Stimulated activated CD4-positive, alpha-beta T cell treated with anti-CD3 and anti-CD28 coated beads, Interleukin-4, amount 100 ng/mL, for 24 hours (primary cell): ENCODE measurements at regions not wholly inside any gene's neighbourhood (a gene's known extent, or its start where the extent isn't known, plus 50 kb on each side); places are given as distances from the start of the nearest gene placed in this dataset.

Experiments
- DNase-seq: peaks from one replicate; pipeline ENCODE4 v3.0.0-alpha.2; 2020

DNA sequence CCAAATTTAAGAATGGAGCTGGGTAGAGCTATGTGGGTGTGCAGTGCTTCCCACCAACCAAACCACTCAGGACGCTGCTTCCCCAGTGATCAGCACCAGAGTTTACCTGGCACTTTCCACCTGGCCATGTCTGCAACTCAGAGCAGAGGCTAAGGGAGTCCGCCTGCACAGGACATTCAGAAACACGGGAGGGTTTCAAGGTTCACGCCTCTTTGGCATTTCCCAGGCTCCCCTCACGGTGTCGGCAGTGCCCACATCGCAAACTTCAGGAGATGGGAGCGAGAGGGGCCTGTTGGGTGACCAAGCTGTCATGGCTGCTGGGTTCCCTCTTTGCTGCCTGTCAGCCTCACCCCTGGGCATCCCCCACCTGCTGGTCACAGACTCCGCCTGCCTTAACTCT lies 161.5 kb downstream of the NXNL2 start:
- no peak for DNase-seq

- no peak for DNase-seq
These were observed 162.9 kb downstream of the NXNL2 start for GRCh38 chr9:88697764-88698432.

- DNase-seq, result no peak
These were observed 168.0 kb downstream of the NXNL2 start for GRCh38 chr9:88702985-88703384.

DNA sequence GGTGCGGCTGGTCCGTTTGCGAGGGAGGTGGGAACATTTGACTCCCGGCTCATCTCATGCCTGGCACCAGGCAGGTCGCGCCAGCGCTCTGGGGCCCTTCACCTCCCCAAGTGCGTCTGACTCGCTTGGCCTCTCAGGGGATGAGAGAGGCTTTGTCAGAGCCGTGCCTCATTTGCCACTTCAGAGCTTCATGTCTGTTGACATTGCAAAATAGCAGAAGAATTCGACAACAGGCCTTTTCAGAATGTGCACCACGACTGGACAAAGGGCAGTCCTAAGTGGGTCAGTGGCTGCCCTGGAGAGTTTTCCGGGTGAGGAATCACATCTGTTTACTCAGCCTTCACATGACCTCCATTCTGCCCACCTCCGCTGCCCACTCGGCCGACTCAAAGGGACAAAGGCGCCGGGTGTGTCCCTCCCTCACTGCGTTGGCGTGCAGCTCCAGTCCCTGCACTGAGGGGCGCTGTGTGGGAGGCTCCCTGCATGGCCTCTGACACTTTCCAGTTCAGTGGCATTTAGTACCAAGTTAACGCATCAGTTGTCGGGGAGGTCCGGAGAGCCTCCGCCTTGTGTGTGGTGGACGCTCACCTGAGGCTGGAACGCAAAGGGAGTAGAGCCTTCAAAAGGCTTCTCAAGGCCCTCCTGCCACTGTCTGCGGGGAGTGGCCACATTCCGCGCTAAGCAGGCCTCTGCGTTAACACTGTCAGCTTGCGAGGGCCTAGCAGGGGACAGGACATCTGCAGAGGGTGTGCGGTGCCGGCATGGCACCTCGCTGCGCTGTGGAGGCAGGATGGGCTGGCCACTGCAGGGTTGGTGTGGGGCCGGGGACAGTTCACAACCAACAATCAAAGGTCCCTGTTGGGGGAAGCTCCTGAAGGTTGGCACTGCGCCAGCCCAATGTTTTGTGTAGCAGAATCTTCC lies 171.5 kb downstream of the NXNL2 start:
- DNase-seq, result no peak

- DNase-seq, result no peak
These were observed 175.5 kb downstream of the NXNL2 start for GRCh38 chr9:88710449-88710848.

DNA sequence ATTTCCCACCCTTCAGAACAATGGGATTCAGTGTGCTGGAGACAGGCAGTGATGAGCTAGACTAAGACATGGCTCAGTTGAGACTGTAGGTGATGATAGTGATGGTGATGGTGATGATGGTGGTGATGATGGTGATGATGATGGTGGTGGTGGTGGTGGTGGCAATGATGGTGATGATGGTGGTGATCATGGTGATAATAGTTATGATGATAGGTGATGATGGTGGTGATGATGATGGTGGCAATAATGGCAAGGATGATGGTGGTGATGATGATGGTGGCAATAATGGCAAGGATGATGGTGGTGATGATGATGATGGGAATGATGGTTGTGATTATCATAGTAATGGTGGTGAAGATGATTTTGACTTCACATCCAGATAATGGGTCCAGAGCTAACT lies 176.7 kb downstream of the NXNL2 start:
- DNase-seq, result no peak

DNA sequence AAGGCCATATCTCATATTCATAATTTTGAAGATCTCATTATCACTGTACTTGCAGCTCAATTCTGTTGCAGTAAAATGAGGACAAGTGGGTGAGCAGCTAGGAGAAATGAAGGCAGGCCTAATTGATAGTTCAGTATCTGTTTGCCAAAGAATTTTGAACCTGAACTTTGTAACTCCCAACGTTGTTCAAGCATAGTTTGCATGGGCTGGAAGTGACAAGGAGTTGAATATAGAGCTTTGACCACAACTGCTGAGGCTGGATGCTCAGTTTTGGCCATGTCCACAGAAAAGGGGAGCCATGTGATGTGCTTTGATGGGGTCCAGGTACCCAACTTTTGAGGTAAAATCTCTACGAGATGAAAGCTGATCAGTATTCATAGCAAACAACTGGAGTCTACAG lies 177.5 kb downstream of the NXNL2 start:
- DNase-seq, result no peak

GRCh38 chr9:88713010-88713409 lies 178.0 kb downstream of the NXNL2 start:
- no peak for DNase-seq

DNA sequence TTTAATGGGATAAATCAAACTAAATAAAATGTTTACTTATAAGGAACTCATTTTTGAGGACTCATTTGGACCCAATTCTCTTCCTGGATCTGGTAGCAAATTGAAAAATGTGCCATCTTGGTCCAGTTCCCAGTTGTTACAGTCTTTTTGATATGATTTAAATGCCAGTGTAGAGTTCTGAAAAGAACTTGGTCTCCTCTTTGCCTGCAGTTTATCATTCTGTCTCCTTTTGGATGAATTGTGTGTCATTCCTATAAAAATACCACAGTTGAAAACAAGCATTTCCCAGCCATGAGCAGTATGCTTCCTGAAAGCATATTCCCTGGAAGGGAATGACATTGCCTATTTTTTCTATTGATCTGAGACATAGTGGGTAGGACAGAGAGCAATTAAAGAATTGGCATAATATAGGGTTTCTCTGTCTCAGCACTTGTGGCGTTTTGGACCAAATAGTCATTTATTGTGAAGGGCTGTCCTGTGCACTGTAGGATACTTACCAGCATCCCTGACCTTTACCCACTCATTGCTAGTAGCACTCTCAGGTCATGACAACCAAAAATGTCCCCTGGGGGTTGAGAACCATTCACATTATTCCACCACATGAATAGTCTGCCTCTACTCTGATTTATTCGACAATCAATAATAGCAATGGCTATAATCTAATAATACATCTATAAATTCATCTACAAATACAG lies 181.8 kb downstream of the NXNL2 start:
- no peak for DNase-seq

- DNase-seq, result no peak
These were observed 186.0 kb downstream of the NXNL2 start for GRCh38 chr9:88721025-88721424.

GRCh38 chr9:88721495-88722279 lies 186.7 kb downstream of the NXNL2 start:
- DNase-seq, result no peak

DNA sequence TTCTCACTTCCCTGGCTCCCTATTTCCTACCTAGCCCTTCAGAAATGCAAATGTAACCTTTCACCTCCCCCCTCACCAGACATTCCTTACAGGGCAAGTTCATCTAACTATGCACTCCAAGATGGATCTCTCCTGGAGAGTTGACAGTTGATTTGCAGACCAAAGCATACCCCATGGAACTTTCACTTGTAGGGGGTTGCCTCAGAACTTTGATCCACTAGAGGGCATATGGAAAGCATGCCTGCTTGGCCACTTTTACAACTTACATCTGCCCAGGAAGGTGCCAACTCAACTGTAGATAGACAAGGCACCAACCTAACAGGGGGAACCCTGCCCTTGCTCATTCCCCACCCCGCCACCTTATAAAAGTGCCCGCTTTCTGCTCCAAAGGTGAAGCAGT lies 187.8 kb downstream of the NXNL2 start:
- DNase-seq, result no peak

- no peak for DNase-seq
These were observed 188.8 kb downstream of the NXNL2 start for GRCh38 chr9:88723751-88724150.

DNA sequence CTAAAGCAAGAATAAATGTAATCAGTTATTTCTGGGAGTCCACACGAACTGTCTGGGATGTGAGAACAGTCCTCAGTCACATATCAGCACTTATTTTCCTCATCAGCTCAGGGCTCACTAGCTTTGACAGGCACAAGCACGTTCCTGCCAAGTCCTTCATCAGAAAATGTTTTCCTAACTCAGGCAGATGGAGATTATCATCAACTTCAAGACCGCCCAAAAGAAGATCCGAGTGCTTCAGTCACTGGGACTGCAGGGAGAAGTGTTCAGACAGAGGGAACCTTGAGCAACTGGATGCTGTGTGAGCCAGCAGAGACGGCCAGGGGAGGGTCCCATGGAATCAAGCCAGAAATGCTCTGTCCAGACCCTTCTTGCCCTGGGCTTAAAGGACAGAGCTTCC lies 189.4 kb downstream of the NXNL2 start:
- DNase-seq, result no peak

- no peak for DNase-seq
These were observed 190.5 kb downstream of the NXNL2 start for GRCh38 chr9:88725300-88726019.

DNA sequence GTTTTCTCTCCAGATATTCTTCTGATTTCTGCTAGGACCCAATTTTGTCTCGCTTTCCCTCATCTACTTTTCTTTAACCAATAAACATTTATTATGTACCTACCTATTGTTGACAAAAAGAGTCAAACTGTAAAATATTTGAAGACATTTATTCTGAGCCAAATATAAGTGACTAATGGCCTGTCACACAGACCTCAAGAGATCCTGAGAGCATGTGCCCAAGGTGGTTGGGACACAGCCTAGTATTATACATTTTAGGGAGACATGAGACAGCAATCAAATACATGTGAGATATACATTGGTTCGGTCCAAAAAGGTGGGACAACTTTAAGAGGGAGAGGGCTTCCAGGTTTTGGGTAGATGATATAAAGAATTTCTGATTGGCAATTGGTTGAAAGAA lies 191.8 kb downstream of the NXNL2 start:
- no peak for DNase-seq

DNA sequence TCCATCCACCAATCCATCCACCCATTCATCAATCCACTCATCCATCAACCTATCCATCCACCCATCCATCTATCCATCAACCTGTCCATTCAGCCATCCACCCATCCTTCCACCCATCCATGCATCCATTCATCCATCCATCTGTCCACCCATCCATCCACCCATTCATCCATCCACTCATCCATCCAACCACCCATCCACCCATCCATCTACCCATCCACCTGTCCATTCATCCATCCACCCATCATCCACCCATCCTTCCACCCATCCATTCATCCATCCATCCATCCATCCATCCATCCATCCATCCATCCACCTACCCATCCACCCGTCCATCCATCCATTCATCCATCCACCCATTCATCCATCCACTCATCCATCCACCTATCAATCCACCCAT lies 195.8 kb downstream of the NXNL2 start:
- DNase-seq, result no peak

DNA sequence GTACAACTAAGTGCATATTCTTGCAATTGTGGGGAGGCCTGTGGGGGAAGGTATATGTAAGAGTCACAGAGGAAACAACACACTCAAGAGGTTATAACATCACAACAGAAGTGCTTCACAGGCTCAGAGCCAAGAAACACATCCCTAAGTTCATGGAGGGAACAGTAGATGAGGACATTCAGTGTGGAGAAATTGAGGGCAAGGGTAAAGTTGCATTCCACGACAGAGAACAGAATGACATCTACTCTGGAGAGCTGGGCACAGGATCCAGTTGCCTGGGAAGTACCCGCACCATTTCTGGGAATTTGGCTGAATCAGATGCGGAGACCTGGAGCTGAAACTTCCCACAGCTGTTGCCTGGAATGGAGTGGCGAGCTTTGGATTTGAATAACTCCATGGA lies 197.2 kb downstream of the NXNL2 start:
- DNase-seq, result no peak

- no peak for DNase-seq
These were observed 198.9 kb downstream of the NXNL2 start for GRCh38 chr9:88733651-88734421.

GRCh38 chr9:88734527-88734926 lies 199.5 kb downstream of the NXNL2 start:
- DNase-seq, result no peak

DNA sequence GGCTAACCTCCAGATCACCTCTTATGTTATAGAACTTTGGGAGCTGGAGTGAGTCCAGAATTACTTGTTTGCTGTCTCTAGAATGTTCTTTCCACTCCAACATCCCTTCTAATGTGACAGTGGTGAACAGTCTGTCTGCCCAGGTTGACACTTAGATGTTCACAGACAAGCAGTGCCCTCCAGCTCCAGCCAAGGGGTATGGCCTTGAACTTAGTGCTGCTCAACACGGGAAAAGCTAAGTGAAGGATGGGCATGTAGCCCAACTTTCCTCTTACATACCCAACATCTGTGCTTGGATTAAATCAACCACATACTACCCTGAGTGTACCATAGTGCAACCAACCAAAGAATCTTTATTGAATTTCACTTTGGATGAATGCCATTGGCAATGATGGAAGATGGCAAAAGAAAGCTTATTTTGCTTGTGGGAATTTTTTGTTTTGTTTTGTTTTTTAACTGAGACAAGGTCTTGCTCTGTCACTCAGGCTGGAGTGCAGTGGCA lies 201.2 kb downstream of the NXNL2 start:
- no peak for DNase-seq
